ENCODE measurements at regions not wholly inside any gene's neighbourhood (a gene's known extent, or its start where the extent isn't known, plus 50 kb on each side); places are given as distances from the start of the nearest gene placed in this dataset.

GRCh38 chr6:150535818-150536220, 63.9 kb upstream of the PLEKHG1 start (continued):
- TF ChIP-seq KIAA2018 (CRISPR knock-in tag; IDR thresholded peaks at IDR 0.05; ENCODE audit: borderline replicate concordance) (no peak), ISX (CRISPR knock-in tag; conservative IDR thresholded peaks at IDR 0.05) (no peak), PHF8 (CRISPR knock-in tag; IDR thresholded peaks at IDR 0.05) (no peak), MIER2 (CRISPR knock-in tag; IDR thresholded peaks at IDR 0.05) (no peak), HNRNPK (IDR thresholded peaks at IDR 0.05; ENCODE audit: low read depth, low read length, poor library complexity, severe bottlenecking) (no peak), ARID2 (CRISPR knock-in tag; IDR thresholded peaks at IDR 0.05; ENCODE audit: borderline replicate concordance) (no peak), SKIL (CRISPR knock-in tag; IDR thresholded peaks at IDR 0.05; ENCODE audit: borderline replicate concordance) (no peak), NPAS2 (CRISPR knock-in tag; IDR thresholded peaks at IDR 0.05; ENCODE audit: borderline replicate concordance) (no peak), ZBTB49 (CRISPR knock-in tag; IDR thresholded peaks at IDR 0.05; ENCODE audit: borderline replicate concordance) (no peak), ZNF503 (CRISPR knock-in tag; IDR thresholded peaks at IDR 0.05) (no peak), SATB2 (CRISPR knock-in tag; IDR thresholded peaks at IDR 0.05) (no peak), MAFF (IDR thresholded peaks at IDR 0.05; ENCODE audit: low read depth, low read length) (no peak), E2F2 (CRISPR knock-in tag; IDR thresholded peaks at IDR 0.05; ENCODE audit: borderline replicate concordance) (no peak)

Data from HepG2 (cell line).